Calu3 (cell line): ENCODE measurements at regions not wholly inside any gene's neighbourhood (a gene's known extent, or its start where the extent isn't known, plus 50 kb on each side); places are given as distances from the start of the nearest gene placed in this dataset.

Experiments
- BruUV-seq: library from RNA; stranded (reverse); fragments of 400-500 nt; replicated peaks from 2 replicates; lab custom pipeline; 2021; lab: Mats Ljungman, UMichigan
- CTCF ChIA-PET: fragments of 300-600 bp; sonication (Branson Sonifier 250); formaldehyde crosslinking; loops from one replicate; lab custom pipeline; 2022; ENCODE audit warnings: antibody characterized with exemption; lab: Charles Lee
- DNase-seq: peaks from one replicate; pipeline ENCODE4 v3.0.0; 2022
- H3K27ac Mint-ChIP-seq: one replicate; pipeline ENCODE4 v1.8.0; 2022; ENCODE audit warnings: mixed read lengths; ENCODE audit not compliant: unreplicated experiment
- H3K27me3 Mint-ChIP-seq: one replicate; pipeline ENCODE4 v1.8.0; 2022; ENCODE audit warnings: mixed read lengths; ENCODE audit not compliant: unreplicated experiment
- H3K36me3 Mint-ChIP-seq: one replicate; pipeline ENCODE4 v1.8.0; 2022; ENCODE audit warnings: mild to moderate bottlenecking, moderate library complexity, mixed read lengths; ENCODE audit not compliant: insufficient read depth, unreplicated experiment
- H3K4me1 Mint-ChIP-seq: one replicate; pipeline ENCODE4 v1.8.0; 2022; ENCODE audit warnings: mild to moderate bottlenecking, low read depth, mixed read lengths; ENCODE audit not compliant: unreplicated experiment
- H3K4me3 Mint-ChIP-seq: one replicate; pipeline ENCODE4 v1.8.0; 2022; ENCODE audit warnings: mild to moderate bottlenecking, low read depth, moderate library complexity, mixed read lengths; ENCODE audit not compliant: unreplicated experiment
- H3K9me3 Mint-ChIP-seq: one replicate; pipeline ENCODE4 v1.8.0; 2022; ENCODE audit warnings: low read depth, mixed read lengths; ENCODE audit not compliant: unreplicated experiment
- CTCF ChIP-seq: fragments of 200-600 bp; IDR thresholded peaks from one replicate; pipeline ENCODE4 v1.8.0; 2022; ENCODE audit warnings: antibody characterized with exemption; ENCODE audit not compliant: unreplicated experiment
- intact Hi-C: fragments of 100-400 bp; cut with micrococcal nuclease; formaldehyde crosslinking; loops from one replicate; pipeline ENCODE4 v1.10.0; 2022; ENCODE audit not compliant: unreplicated experiment

DNA sequence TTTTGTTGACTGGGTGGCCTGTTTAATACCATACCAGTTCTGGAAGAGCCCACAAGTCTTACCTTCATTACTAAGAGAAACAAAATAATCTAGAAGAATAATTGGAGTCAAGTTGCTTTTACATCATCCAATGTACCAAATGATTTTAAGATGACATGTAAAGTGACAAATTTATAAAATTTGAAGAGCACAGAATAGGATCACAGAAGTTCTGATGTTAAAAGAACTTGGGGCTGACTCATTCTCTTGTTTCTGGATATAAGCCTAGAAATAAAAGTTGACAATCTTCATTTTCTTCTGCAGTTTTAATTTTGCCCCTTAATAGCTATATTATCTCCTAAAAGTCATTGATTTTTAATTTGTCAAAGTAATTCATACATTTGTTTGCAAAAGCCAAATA lies 317.5 kb upstream of the MARCKS start:
- CTCF ChIA-PET: no interaction called here

DNA sequence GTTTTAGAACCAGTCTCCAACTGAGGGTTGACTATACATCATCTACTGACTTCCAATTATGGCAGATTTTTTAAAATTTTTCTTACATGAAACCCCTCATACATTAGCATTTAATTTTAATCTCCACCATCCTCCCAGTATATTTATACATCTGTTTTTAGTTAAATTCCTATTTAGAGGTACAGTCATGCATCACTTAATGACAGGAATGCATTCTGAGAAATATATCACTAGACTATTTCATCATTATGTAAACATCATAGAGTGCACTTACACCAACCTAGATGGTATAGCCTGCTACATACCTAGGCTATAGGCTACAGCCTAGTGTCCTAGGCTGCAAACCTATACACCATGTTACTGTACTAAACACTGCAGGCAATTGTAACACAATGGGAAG lies 316.7 kb upstream of the MARCKS start:
- no peak for TF ChIP-seq CTCF
- H3K36me3 Mint-ChIP-seq: no peaks in the 10 kb centered on the region
- peaks cover 2% of the 10 kb centered on the region for H3K9me3 Mint-ChIP-seq
- no peak overlapping the region for H3K4me3 Mint-ChIP-seq
- CTCF ChIA-PET: no interaction called here
- H3K4me1 Mint-ChIP-seq: no peaks in the 10 kb centered on the region
- intact Hi-C loops: no loop called here
- H3K27ac Mint-ChIP-seq: no peak overlapping the region
- no TSS peak for BruUV-seq
- H3K27me3 Mint-ChIP-seq: no peaks in the 10 kb centered on the region
- no peak for DNase-seq

More for the DNA sequence above, 317.5 kb upstream of the MARCKS start:
- Mint-ChIP-seq H3K27me3 (no peaks in the 10 kb centered on the region), H3K27ac (no peak overlapping the region), H3K4me1 (no peaks in the 10 kb centered on the region), H3K4me3 (no peak overlapping the region), H3K9me3 (no peaks in the 10 kb centered on the region), H3K36me3 (no peaks in the 10 kb centered on the region)
- no peak for DNase-seq
- no peak for TF ChIP-seq CTCF
- intact Hi-C loops: no loop called here
- no TSS peak for BruUV-seq

DNA sequence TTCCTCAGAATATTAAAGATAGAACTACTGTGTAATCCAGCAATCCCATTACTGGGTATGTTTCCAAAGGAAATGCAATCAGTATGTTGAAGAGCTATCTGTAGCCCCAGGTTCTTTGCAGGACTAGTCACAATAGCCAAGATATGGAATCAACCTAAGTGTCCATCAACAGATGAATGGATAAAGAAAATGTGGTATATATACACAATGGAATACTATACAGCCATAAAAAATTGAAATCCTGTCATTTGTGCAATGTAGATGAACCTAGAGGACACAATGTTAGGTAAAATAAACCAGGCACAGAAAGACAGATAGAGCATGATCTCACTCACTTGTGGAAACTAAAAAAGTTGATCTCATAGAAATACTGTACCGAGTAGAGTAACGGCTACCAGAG lies 306.0 kb upstream of the MARCKS start:
- TF ChIP-seq CTCF: no peak
- CTCF ChIA-PET: no interaction called here
- no peaks in the 10 kb centered on the region for H3K4me1 Mint-ChIP-seq
- intact Hi-C loops: no loop called here
- BruUV-seq: no TSS peak
- H3K27ac Mint-ChIP-seq: no peak overlapping the region
- peaks cover 3% of the 10 kb centered on the region for H3K9me3 Mint-ChIP-seq
- no peaks in the 10 kb centered on the region for H3K27me3 Mint-ChIP-seq
- no peak for DNase-seq
- no peak overlapping the region for H3K4me3 Mint-ChIP-seq
- H3K36me3 Mint-ChIP-seq: no peaks in the 10 kb centered on the region

DNA sequence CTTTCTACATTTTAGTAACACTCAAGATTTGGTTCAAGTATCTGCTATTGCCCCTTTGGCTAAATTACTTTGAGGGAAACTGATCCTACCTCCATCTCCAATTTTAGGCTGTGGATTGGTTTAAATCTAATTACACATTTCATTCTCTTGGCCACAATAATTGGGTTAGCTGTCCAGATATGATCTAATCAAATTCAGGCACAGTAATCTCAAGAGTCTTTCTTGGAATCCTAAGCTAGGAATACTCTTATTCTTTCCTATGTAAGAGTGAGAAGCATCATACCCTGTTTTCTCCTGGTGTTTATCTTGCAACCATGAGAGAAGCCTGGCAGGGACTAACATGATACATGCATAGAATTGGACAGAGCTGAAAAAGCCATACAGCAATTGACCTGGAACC lies 300.4 kb upstream of the MARCKS start:
- BruUV-seq: no TSS peak
- no peaks in the 10 kb centered on the region for H3K36me3 Mint-ChIP-seq
- H3K4me1 Mint-ChIP-seq: peaks cover 32% of the 10 kb centered on the region
- no peak for DNase-seq
- TF ChIP-seq CTCF: no peak
- H3K27me3 Mint-ChIP-seq: no peaks in the 10 kb centered on the region
- no peak overlapping the region for H3K27ac Mint-ChIP-seq
- H3K9me3 Mint-ChIP-seq: no peaks in the 10 kb centered on the region
- no peak overlapping the region for H3K4me3 Mint-ChIP-seq
- intact Hi-C loops: no loop called here
- CTCF ChIA-PET: no interaction called here
